ENCODE measurements at regions not wholly inside any gene's neighbourhood (a gene's known extent, or its start where the extent isn't known, plus 50 kb on each side); places are given as distances from the start of the nearest gene placed in this dataset.

- no peak for TF ChIP-seq TAF1 (conservative IDR thresholded peaks at IDR 0.05)
- TF ChIP-seq CTCF (IDR thresholded peaks at IDR 0.05; ENCODE audit: low read depth, low read length, missing input control): no peak
Measured at GRCh38 chr18:38539856-38540255, 974.3 kb upstream of the CELF4 start.

All from liver (tissue), 3 donors.